OCI-LY1 (cell line): ENCODE measurements at regions not wholly inside any gene's neighbourhood (a gene's known extent, or its start where the extent isn't known, plus 50 kb on each side); places are given as distances from the start of the nearest gene placed in this dataset.

Experiments
- EZH2 ChIP-seq: fragments of 200-600 bp; sonication (generic), shearing (Covaris generic); IDR thresholded peaks from 2 replicates; pipeline ENCODE4 v1.8.0; 2017; ENCODE audit warnings: borderline replicate concordance, mixed run types, mild to moderate bottlenecking, antibody characterized with exemption, low read length, moderate library complexity, mixed read lengths
- TF ChIP-seq, protein P1 (sequence below): fragments of 200-600 bp; sonication (generic), shearing (Covaris generic); IDR thresholded peaks from 2 replicates; pipeline ENCODE4 v1.5.1; 2017; ENCODE audit warnings: mild to moderate bottlenecking, antibody characterized with exemption, low read length, moderate library complexity, mixed read lengths

DNA sequence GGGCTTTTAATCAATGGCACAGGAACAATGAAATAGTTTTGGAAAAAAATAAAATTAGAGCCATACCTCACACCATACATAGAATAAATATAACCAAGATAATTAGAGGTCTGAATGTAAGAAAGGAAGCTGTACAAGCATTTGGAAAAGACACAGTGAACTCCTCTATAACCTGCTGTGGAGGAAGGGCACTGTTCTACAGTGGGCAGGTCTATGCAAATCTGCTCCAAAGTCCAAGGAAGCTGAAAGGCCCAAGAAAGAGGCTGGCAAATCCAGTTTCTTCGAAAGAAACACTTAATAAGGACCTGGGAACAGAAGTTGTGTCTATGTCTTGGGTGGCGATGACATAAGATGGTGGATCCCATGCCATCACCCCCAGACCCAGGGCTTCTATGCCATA lies 169.4 kb upstream of the RALGAPA2 start:
- TF ChIP-seq EZH2 = no peak
- TF ChIP-seq, protein P1, sequence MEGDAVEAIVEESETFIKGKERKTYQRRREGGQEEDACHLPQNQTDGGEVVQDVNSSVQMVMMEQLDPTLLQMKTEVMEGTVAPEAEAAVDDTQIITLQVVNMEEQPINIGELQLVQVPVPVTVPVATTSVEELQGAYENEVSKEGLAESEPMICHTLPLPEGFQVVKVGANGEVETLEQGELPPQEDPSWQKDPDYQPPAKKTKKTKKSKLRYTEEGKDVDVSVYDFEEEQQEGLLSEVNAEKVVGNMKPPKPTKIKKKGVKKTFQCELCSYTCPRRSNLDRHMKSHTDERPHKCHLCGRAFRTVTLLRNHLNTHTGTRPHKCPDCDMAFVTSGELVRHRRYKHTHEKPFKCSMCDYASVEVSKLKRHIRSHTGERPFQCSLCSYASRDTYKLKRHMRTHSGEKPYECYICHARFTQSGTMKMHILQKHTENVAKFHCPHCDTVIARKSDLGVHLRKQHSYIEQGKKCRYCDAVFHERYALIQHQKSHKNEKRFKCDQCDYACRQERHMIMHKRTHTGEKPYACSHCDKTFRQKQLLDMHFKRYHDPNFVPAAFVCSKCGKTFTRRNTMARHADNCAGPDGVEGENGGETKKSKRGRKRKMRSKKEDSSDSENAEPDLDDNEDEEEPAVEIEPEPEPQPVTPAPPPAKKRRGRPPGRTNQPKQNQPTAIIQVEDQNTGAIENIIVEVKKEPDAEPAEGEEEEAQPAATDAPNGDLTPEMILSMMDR = no peak
